Liver (tissue), 8 donors: ENCODE measurements at regions not wholly inside any gene's neighbourhood (a gene's known extent, or its start where the extent isn't known, plus 50 kb on each side); places are given as distances from the start of the nearest gene placed in this dataset.

Source experiments
- DNase-seq: peaks from one replicate; pipeline ENCODE4 v3.0.0-alpha.2; 2017; ENCODE audit warnings: low spot score
- H3K27ac ChIP-seq, 2 donors: one replicate each; pipeline ENCODE4 v1.7.0; 2013; ENCODE audit warnings: inconsistent platforms in 2 of 2, low read length in 2 of 2, control low read depth in 1 of 2, low read depth in 1 of 2, mild to moderate bottlenecking in 1 of 2
- H3K27me3 ChIP-seq, 4 donors: one replicate each; pipeline versions ENCODE4 v1.6.1 to v1.7.0; 2013; ENCODE audit warnings: low read length in 3 of 4, inconsistent platforms in 1 of 4, mild to moderate bottlenecking in 1 of 4, moderate library complexity in 1 of 4; ENCODE audit not compliant: control insufficient read depth in 4 of 4, insufficient read depth in 4 of 4
- H3K36me3 ChIP-seq, 4 donors: one replicate each; pipeline versions ENCODE4 v1.6.1 to v1.7.0; 2013; ENCODE audit warnings: low read length in 3 of 4, mild to moderate bottlenecking in 3 of 4, low read depth in 1 of 4, moderate library complexity in 1 of 4; ENCODE audit not compliant: control insufficient read depth in 4 of 4, insufficient read depth in 3 of 4
- H3K4me1 ChIP-seq, 4 donors: one replicate each; pipeline versions ENCODE4 v1.6.1 to v1.7.0; 2013; ENCODE audit warnings: low read length in 3 of 4, mild to moderate bottlenecking in 3 of 4, moderate library complexity in 1 of 4; ENCODE audit not compliant: control insufficient read depth in 4 of 4, insufficient read depth in 4 of 4
- H3K4me3 ChIP-seq, 3 donors: one replicate each; pipeline versions ENCODE4 v1.6.1 to v1.7.0; 2013; ENCODE audit warnings: low read length in 3 of 3, control low read depth in 1 of 3, low read depth in 1 of 3, mild to moderate bottlenecking in 1 of 3
- H3K9ac ChIP-seq, 2 donors: one replicate each; pipeline ENCODE4 v1.7.0; 2013; ENCODE audit warnings: low read length in 2 of 2, mild to moderate bottlenecking in 2 of 2, moderate library complexity in 2 of 2, control low read depth in 1 of 2, low read depth in 1 of 2
- H3K9me3 ChIP-seq, 4 donors: one replicate each; pipeline versions ENCODE4 v1.6.1 to v1.7.0; 2013; ENCODE audit warnings: low read length in 3 of 4; ENCODE audit not compliant: control insufficient read depth in 4 of 4
- ATF3 ChIP-seq: IDR thresholded peaks from 2 replicates; pipeline ENCODE4 v1.6.1; 2016; ENCODE audit warnings: antibody characterized with exemption
- CTCF ChIP-seq: fragments of 150-350 bp; IDR thresholded peaks from 2 replicates; pipeline ENCODE4 v1.5.1; 2017; ENCODE audit warnings: improper control_type of control experiment, low read depth, low read length; ENCODE audit not compliant: missing input control
- EGR1 ChIP-seq, 2 donors: IDR thresholded peaks; 2 replicates each; pipeline ENCODE4 v1.6.1; 2016 to 2018; ENCODE audit warnings: antibody characterized with exemption in 2 of 2, low read depth in 2 of 2
- FOXA1 ChIP-seq: IDR thresholded peaks from 2 replicates; pipeline ENCODE4 v1.6.1; 2016; ENCODE audit warnings: antibody characterized with exemption
- FOXA2 ChIP-seq: IDR thresholded peaks from 2 replicates; pipeline ENCODE4 v1.6.1; 2016; ENCODE audit warnings: antibody characterized with exemption
- GABPA ChIP-seq, 2 donors: IDR thresholded peaks in 1 of 2; conservative IDR thresholded peaks in 1 of 2; 2 replicates each; pipeline ENCODE4 v1.6.1; 2016; ENCODE audit warnings: antibody characterized with exemption in 2 of 2, mild to moderate bottlenecking in 1 of 2, moderate library complexity in 1 of 2
- HNF4A ChIP-seq, 2 donors: conservative IDR thresholded peaks; 2 replicates each; pipeline ENCODE4 v1.6.1; 2016; ENCODE audit warnings: antibody characterized with exemption in 2 of 2, mild to moderate bottlenecking in 2 of 2
- HNF4G ChIP-seq: IDR thresholded peaks from 2 replicates; pipeline ENCODE4 v1.6.1; 2016; ENCODE audit warnings: antibody characterized with exemption
- JUND ChIP-seq, 2 donors: IDR thresholded peaks; 2 replicates each; pipeline ENCODE4 v1.6.1; 2016; ENCODE audit warnings: antibody characterized with exemption in 2 of 2
- MAX ChIP-seq: IDR thresholded peaks from 2 replicates; pipeline ENCODE4 v1.6.1; 2016; ENCODE audit warnings: antibody characterized with exemption
- NR2F2 ChIP-seq: IDR thresholded peaks from 2 replicates; pipeline ENCODE4 v1.6.1; 2016; ENCODE audit warnings: antibody characterized with exemption
- RAD21 ChIP-seq, 2 donors: IDR thresholded peaks; 2 replicates each; pipeline ENCODE4 v1.6.1; 2016; ENCODE audit warnings: antibody characterized with exemption in 2 of 2, mild to moderate bottlenecking in 2 of 2
- REST ChIP-seq: IDR thresholded peaks from 2 replicates; pipeline ENCODE4 v1.6.1; 2016; ENCODE audit warnings: antibody characterized with exemption, mild to moderate bottlenecking
- RXRA ChIP-seq, 2 donors: IDR thresholded peaks; 2 replicates each; pipeline ENCODE4 v1.6.1; 2017 to 2018; ENCODE audit warnings: antibody characterized with exemption in 2 of 2, mild to moderate bottlenecking in 1 of 2
- SP1 ChIP-seq: IDR thresholded peaks from 2 replicates; pipeline ENCODE4 v1.6.1; 2018; ENCODE audit warnings: antibody characterized with exemption, mild to moderate bottlenecking
- TAF1 ChIP-seq: conservative IDR thresholded peaks from 2 replicates; pipeline ENCODE4 v1.6.1; 2016; ENCODE audit warnings: antibody characterized with exemption, mild to moderate bottlenecking
- YY1 ChIP-seq: IDR thresholded peaks from 2 replicates; pipeline ENCODE4 v1.6.1; 2016; ENCODE audit warnings: antibody characterized with exemption, mild to moderate bottlenecking
- ZBTB33 ChIP-seq: IDR thresholded peaks from 2 replicates; pipeline ENCODE4 v1.6.1; 2016; ENCODE audit warnings: antibody characterized with exemption
- WGBS: extraction: QIAGEN DNeasy Blood & Tissue Kit; methylation state at CpG from one replicate; pipeline ENCODE4 v1.1.7; 2013; 5-methylcytosine and 5-hydroxymethylcytosine counted together
- donor health status: healthy.
- donor health status: healthy.
- donor health status: healthy.
- donor health status: healthy.
- donor health status: healthy.

GRCh38 chr3:159487304-159487703 is 501.3 kb upstream of the IL12A start:
- Histone ChIP-seq H3K4me1 (no peaks in the 10 kb centered on the region), H3K27me3 (no peaks in the 10 kb centered on the region), H3K4me3 (no peak overlapping the region), H3K9me3 (peaks cover 3 to 21% (median 8%) of the 10 kb centered on the region in 4 donors), H3K27ac (no peak overlapping the region), H3K9ac (no peak overlapping the region), H3K36me3 (no peaks in the 10 kb centered on the region)
- TF ChIP-seq HNF4A (conservative IDR thresholded peaks at IDR 0.05) (no peak), FOXA2 (no peak), REST (no peak), NR2F2 (no peak), RAD21 (IDR thresholded peaks at IDR 0.05) (no peak), ATF3 (no peak), HNF4G (no peak), GABPA (IDR thresholded peaks at IDR 0.05 in 1 of 2, conservative IDR thresholded peaks at IDR 0.05 in 1 of 2) (no peak), YY1 (no peak), JUND (IDR thresholded peaks at IDR 0.05) (no peak), FOXA1 (no peak), EGR1 (IDR thresholded peaks at IDR 0.05; ENCODE audit: low read depth in 2 of 2) (no peak), CTCF (no peak), MAX (no peak), TAF1 (no peak), SP1 (no peak), ZBTB33 (no peak), RXRA (IDR thresholded peaks at IDR 0.05) (no peak)
- DNase-seq, result no peak
- 56% methylated on average over 2 of the region's 2 CpGs for WGBS
